Upper lobe of right lung (tissue), 1 donor: ENCODE measurements at regions not wholly inside any gene's neighbourhood (a gene's known extent, or its start where the extent isn't known, plus 50 kb on each side); places are given as distances from the start of the nearest gene placed in this dataset.

ENCODE experiments used
- ATAC-seq: fragments of 200-7000 bp; cut with Tn5 transposase; one replicate; pipeline ENCODE4 v1.9.1; 2020; ENCODE audit warnings: mild to moderate bottlenecking, moderate library complexity
- DNase-seq: peaks from one replicate; pipeline ENCODE4 v3.0.0-alpha.2; 2020
- H3K27ac ChIP-seq: fragments of 200-600 bp; one replicate; pipeline ENCODE4 v1.8.0; 2022
- H3K27me3 ChIP-seq: fragments of 200-600 bp; one replicate; pipeline ENCODE4 v1.8.0; 2022; ENCODE audit warnings: mild to moderate bottlenecking
- H3K36me3 ChIP-seq: fragments of 200-600 bp; one replicate; pipeline ENCODE4 v1.8.0; 2022
- H3K4me1 ChIP-seq: fragments of 200-600 bp; one replicate; pipeline ENCODE4 v1.8.0; 2022
- H3K4me3 ChIP-seq: fragments of 200-600 bp; one replicate; pipeline ENCODE4 v1.8.0; 2022; ENCODE audit warnings: mild to moderate bottlenecking
- H3K9me3 ChIP-seq: fragments of 200-600 bp; one replicate; pipeline ENCODE4 v1.8.0; 2022
- CTCF ChIP-seq: fragments of 200-600 bp; IDR thresholded peaks from one replicate; pipeline ENCODE4 v1.8.0; 2022; ENCODE audit warnings: antibody characterized with exemption
- intact Hi-C: fragments of 100-400 bp; cut with DNase I; formaldehyde crosslinking; loops from one replicate; pipeline ENCODE4 v1.11.0; 2022
- donor health status: DM: no; HTN: yes; CAD: no; lungs with severe emphysema.

- DNase-seq (no peak), ATAC-seq (peak; percentile 5)
- Histone ChIP-seq H3K4me3 (no peak overlapping the region), H3K27me3 (no peaks in the 10 kb centered on the region), H3K27ac (no peak overlapping the region), H3K4me1 (no peaks in the 10 kb centered on the region), H3K36me3 (no peaks in the 10 kb centered on the region), H3K9me3 (no peaks in the 10 kb centered on the region)
- intact Hi-C loops = no loop called here
- no peak for TF ChIP-seq CTCF
Measured at GRCh38 chr2:239610457-239611221, 209.8 kb upstream of the HDAC4 start.

- Histone ChIP-seq H3K4me1 (no peaks in the 10 kb centered on the region), H3K27me3 (no peaks in the 10 kb centered on the region), H3K27ac (no peak overlapping the region), H3K36me3 (no peaks in the 10 kb centered on the region), H3K9me3 (no peaks in the 10 kb centered on the region), H3K4me3 (no peak overlapping the region)
- intact Hi-C loops = no loop called here
- ATAC-seq (no peak), DNase-seq (peak; percentile 58)
- no peak for TF ChIP-seq CTCF
Measured at GRCh38 chr2:239609607-239610310, 208.9 kb upstream of the HDAC4 start.

DNA sequence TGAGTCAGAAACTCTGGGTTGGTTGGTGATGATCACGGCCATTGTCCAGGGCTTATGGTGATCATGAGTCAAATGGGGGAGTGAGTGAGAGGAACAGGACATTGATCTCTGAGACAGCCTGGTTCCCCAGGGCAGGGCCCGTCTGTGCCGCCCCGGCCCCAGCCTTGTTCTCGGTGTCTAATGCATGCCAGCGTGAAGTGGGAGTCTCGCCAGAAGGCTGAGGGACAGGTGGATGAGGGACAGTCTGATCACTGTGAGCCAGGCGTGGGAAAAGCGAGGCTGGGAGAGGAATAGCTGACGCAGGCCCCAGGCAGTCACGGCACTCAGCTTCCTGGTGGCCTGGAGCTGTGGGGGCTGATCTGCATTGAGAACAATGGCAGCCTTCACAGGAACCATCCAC is 208.3 kb upstream of the HDAC4 start:
- H3K36me3 ChIP-seq = no peaks in the 10 kb centered on the region
- intact Hi-C loops = no loop called here
- no peak overlapping the region for H3K4me3 ChIP-seq
- H3K27me3 ChIP-seq = no peaks in the 10 kb centered on the region
- no peak for TF ChIP-seq CTCF
- DNase-seq (no peak), ATAC-seq (no peak)
- H3K27ac ChIP-seq = no peak overlapping the region
- H3K9me3 ChIP-seq = no peaks in the 10 kb centered on the region
- no peaks in the 10 kb centered on the region for H3K4me1 ChIP-seq

GRCh38 chr2:239608723-239609122 is 207.9 kb upstream of the HDAC4 start:
- DNase-seq = no peak
- Histone ChIP-seq H3K27ac (no peak overlapping the region), H3K9me3 (no peaks in the 10 kb centered on the region), H3K36me3 (no peaks in the 10 kb centered on the region), H3K27me3 (no peaks in the 10 kb centered on the region), H3K4me3 (no peak overlapping the region), H3K4me1 (no peaks in the 10 kb centered on the region)
- no peak for ATAC-seq
- intact Hi-C loops = no loop called here
- no peak for TF ChIP-seq CTCF

DNA sequence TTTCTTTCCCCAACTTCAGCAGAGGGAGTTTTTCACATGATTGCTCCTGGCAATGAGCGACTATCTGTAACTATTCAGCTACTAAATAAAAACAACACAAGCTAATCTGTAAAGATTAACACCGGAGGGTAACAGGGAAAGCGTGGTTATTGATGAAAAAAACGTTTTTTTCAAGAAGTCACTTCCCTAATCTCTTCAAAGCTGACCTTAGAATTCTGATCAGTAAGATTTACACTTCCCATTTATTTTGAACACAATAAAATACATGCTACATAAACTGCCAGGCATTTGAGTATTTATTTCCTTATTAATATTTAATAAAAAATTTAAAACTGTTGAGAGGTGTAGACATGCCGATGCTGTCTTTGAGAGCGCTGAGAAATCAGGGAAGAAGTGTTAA is 207.4 kb upstream of the HDAC4 start:
- Histone ChIP-seq H3K4me3 (no peak overlapping the region), H3K27me3 (no peaks in the 10 kb centered on the region), H3K27ac (no peak overlapping the region), H3K4me1 (no peaks in the 10 kb centered on the region), H3K9me3 (no peaks in the 10 kb centered on the region), H3K36me3 (no peaks in the 10 kb centered on the region)
- intact Hi-C loops = no loop called here
- DNase-seq (no peak), ATAC-seq (no peak)
- no peak for TF ChIP-seq CTCF
